GM11168 (cell line): ENCODE measurements at regions not wholly inside any gene's neighbourhood (a gene's known extent, or its start where the extent isn't known, plus 50 kb on each side); places are given as distances from the start of the nearest gene placed in this dataset.

Experiments used
- in situ Hi-C: fragments of 300-500 bp; cut with MboI; formaldehyde crosslinking; loops from one replicate; pipeline ENCODE4 v1.12.0; 2022; ENCODE audit warnings: low sequenced_read_pairs; ENCODE audit not compliant: unreplicated experiment

GRCh38 chr3:99388780-99389179 is 249.6 kb upstream of the COL8A1 start:
- in situ Hi-C loops, result no loop called here

GRCh38 chr3:99384596-99384995 is 253.8 kb upstream of the COL8A1 start:
- in situ Hi-C loops, result no loop called here

- in situ Hi-C loops, result no loop called here
These were observed 261.5 kb upstream of the COL8A1 start for GRCh38 chr3:99376926-99377325.

GRCh38 chr3:99373846-99374210 is 264.6 kb upstream of the COL8A1 start:
- in situ Hi-C loops, result no loop called here

- in situ Hi-C loops, result no loop called here
These were observed 265.1 kb upstream of the COL8A1 start for GRCh38 chr3:99373088-99373845.

GRCh38 chr3:99366663-99367429 is 271.5 kb upstream of the COL8A1 start:
- in situ Hi-C loops, result no loop called here

- in situ Hi-C loops, result no loop called here
These were observed 272.4 kb upstream of the COL8A1 start for GRCh38 chr3:99365979-99366378.

- in situ Hi-C loops, result no loop called here
These were observed 273.0 kb upstream of the COL8A1 start for GRCh38 chr3:99365396-99365795.

- in situ Hi-C loops, result no loop called here
These were observed 281.3 kb upstream of the COL8A1 start for GRCh38 chr3:99357131-99357530.

GRCh38 chr3:99356696-99357095 is 281.7 kb upstream of the COL8A1 start:
- in situ Hi-C loops, result no loop called here

GRCh38 chr3:99355465-99355864 is 282.9 kb upstream of the COL8A1 start:
- in situ Hi-C loops, result no loop called here

- in situ Hi-C loops, result no loop called here
These were observed 285.6 kb upstream of the COL8A1 start for GRCh38 chr3:99352811-99353210.

GRCh38 chr3:99351122-99351521 is 287.3 kb upstream of the COL8A1 start:
- in situ Hi-C loops, result no loop called here

GRCh38 chr3:99348451-99348850 is 289.9 kb upstream of the COL8A1 start:
- in situ Hi-C loops, result no loop called here

- in situ Hi-C loops, result no loop called here
These were observed 294.2 kb upstream of the COL8A1 start for GRCh38 chr3:99344216-99344615.

GRCh38 chr3:99342383-99342782 is 296.0 kb upstream of the COL8A1 start:
- in situ Hi-C loops, result no loop called here

GRCh38 chr3:99339222-99339621 is 299.2 kb upstream of the COL8A1 start:
- in situ Hi-C loops, result no loop called here

GRCh38 chr3:99332718-99333117 is 305.7 kb upstream of the COL8A1 start:
- in situ Hi-C loops, result no loop called here

GRCh38 chr3:99332276-99332675 is 306.1 kb upstream of the COL8A1 start:
- in situ Hi-C loops, result no loop called here

GRCh38 chr3:99330924-99331532 is 307.4 kb upstream of the COL8A1 start:
- in situ Hi-C loops, result no loop called here

GRCh38 chr3:99330281-99330680 is 308.1 kb upstream of the COL8A1 start:
- in situ Hi-C loops, result no loop called here
